ENCODE measurements at regions not wholly inside any gene's neighbourhood (a gene's known extent, or its start where the extent isn't known, plus 50 kb on each side); places are given as distances from the start of the nearest gene placed in this dataset.

DNA sequence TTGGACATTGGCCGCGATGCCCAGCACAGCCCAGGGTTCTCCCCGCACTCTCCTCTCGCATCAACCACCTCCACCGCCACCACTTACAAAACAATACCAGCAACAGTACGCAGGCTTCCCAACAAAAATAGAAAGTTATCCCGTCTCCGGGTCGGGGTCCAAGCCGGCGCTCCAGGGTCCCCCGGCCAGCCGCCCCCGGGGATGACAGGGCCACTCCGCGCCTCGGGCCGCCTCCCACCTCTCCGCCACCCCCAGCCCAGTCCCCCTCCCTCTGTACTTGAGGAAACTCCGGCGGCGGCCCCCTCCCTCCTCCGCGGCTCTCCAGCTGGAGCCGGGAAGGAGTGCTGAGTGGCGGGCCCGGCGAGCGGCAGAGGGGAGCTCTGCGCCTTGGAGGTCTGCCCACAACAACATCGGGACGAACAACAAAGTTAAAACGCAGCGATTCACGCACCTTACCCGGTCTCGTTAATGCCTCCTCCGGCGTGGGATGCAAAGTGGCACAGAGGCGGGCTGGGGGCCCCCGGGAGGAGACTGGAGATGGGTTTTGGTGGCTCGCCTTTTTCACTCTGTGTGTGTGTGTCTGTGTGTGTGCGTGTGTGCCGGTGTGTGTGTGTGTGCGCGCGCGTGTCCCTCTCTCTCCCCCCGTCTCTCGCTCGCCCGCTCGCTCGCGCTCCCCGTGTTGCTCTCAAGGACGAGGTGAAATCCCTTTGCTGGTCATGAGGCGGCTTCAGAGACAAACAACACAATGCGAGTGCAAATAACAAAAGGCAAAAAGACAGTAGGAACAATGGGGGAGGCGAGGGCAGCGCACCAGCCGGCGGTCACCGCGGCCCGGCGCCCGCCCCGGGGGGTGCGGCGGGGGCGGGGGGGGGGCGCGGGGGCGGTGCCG, 386.8 kb downstream of the BCAT1 start:
- TF ChIP-seq RBM25 (IDR thresholded peaks at IDR 0.05; ENCODE audit: low read depth, low read length, severe bottlenecking), result no peak
- TF ChIP-seq ZNF133 (CRISPR knock-in tag; IDR thresholded peaks at IDR 0.05), result no peak
